Keratinocyte (primary cell): ENCODE measurements at regions not wholly inside any gene's neighbourhood (a gene's known extent, or its start where the extent isn't known, plus 50 kb on each side); places are given as distances from the start of the nearest gene placed in this dataset.

Experiments used
- DNase-seq: peaks from one replicate; pipeline ENCODE4 v3.0.0-alpha.2; 2011; ENCODE audit warnings: low read depth, missing footprints, low spot score
- FAIRE-seq: peaks from 2 replicates; lab custom pipeline; 2011; peaks lifted over from hg19 to GRCh38; lab: Jason Lieb, UNC
- H2AFZ ChIP-seq: 2 replicates; pipeline ENCODE4 v1.6.0; 2012; ENCODE audit warnings: low read length, control low read depth, inconsistent platforms; ENCODE audit not compliant: control insufficient read depth
- H3K27ac ChIP-seq: 2 replicates; pipeline ENCODE4 v1.5.1; 2011; ENCODE audit warnings: low read length; ENCODE audit not compliant: control insufficient read depth, insufficient read depth
- H3K27me3 ChIP-seq: 3 replicates; pipeline ENCODE4 v1.6.0; 2011; ENCODE audit warnings: low read length; ENCODE audit not compliant: control insufficient read depth, insufficient read depth; ENCODE audit errors: extremely low read depth
- H3K36me3 ChIP-seq, 2 experiments: 2 replicates in 1 of 2; 3 replicates in 1 of 2; pipeline ENCODE4 v1.5.1; 2011; ENCODE audit warnings: low read length in 2 of 2, mild to moderate bottlenecking in 1 of 2; ENCODE audit not compliant: control insufficient read depth in 2 of 2, insufficient read depth in 2 of 2; ENCODE audit errors: extremely low read depth in 1 of 2
- H3K4me1 ChIP-seq: 3 replicates; pipeline ENCODE4 v1.5.1; 2011; ENCODE audit warnings: low read length; ENCODE audit not compliant: control insufficient read depth, insufficient read depth; ENCODE audit errors: extremely low read depth
- H3K4me2 ChIP-seq: 3 replicates; pipeline ENCODE4 v1.6.0; 2011; ENCODE audit warnings: low read depth, low read length; ENCODE audit not compliant: control insufficient read depth, insufficient read depth; ENCODE audit errors: extremely low read depth
- H3K4me3 ChIP-seq, 3 experiments: fragments of 200-600 bp in 1 of 3; sonication (generic) in 1 of 3; 2 replicates in 2 of 3; 3 replicates in 1 of 3; pipeline ENCODE4 v1.5.1; 2011 to 2016; ENCODE audit warnings: low read length in 3 of 3, mild to moderate bottlenecking in 3 of 3, control low read depth in 2 of 3, inconsistent platforms in 1 of 3, low read depth in 1 of 3, mixed read lengths in 1 of 3, mixed run types in 1 of 3, moderate library complexity in 1 of 3; ENCODE audit not compliant: control insufficient read depth in 2 of 3, insufficient read depth in 2 of 3; ENCODE audit errors: extremely low read depth in 1 of 3
- H3K79me2 ChIP-seq: 2 replicates; pipeline ENCODE4 v1.6.0; 2012; ENCODE audit warnings: low read length; ENCODE audit not compliant: control insufficient read depth, insufficient read depth
- H3K9ac ChIP-seq: 3 replicates; pipeline ENCODE4 v1.6.0; 2011; ENCODE audit warnings: low read length; ENCODE audit not compliant: control insufficient read depth, insufficient read depth; ENCODE audit errors: extremely low read depth
- H3K9me1 ChIP-seq: 3 replicates; pipeline ENCODE4 v1.6.0; 2011; ENCODE audit warnings: low read length; ENCODE audit not compliant: control insufficient read depth, insufficient read depth; ENCODE audit errors: extremely low read depth
- H3K9me3 ChIP-seq: 2 replicates; pipeline ENCODE4 v1.5.1; 2012; ENCODE audit warnings: low read depth, low read length; ENCODE audit not compliant: control insufficient read depth
- H4K20me1 ChIP-seq: 3 replicates; pipeline ENCODE4 v1.6.0; 2011; ENCODE audit warnings: low read length; ENCODE audit not compliant: control insufficient read depth, insufficient read depth; ENCODE audit errors: extremely low read depth
- EZH2 ChIP-seq: IDR thresholded peaks from one replicate; pipeline ENCODE4 v1.6.1; 2012; ENCODE audit warnings: inconsistent platforms, mild to moderate bottlenecking, low read length, moderate library complexity
- dilution Hi-C: fragments of 300-500 bp; cut with MboI; formaldehyde crosslinking; loops from one replicate; pipeline ENCODE4 v1.7.0; 2020; ENCODE audit warnings: low sequenced_read_pairs; ENCODE audit not compliant: extremely low pct_ligation_motif_present
- TF ChIP-seq, protein P1 (sequence below), 3 experiments: IDR thresholded peaks in 1 of 3; conservative IDR thresholded peaks in 1 of 3; optimal IDR thresholded peaks in 1 of 3; 2 replicates in 2 of 3; 3 replicates in 1 of 3; pipeline versions ENCODE3 to v1.5.1; 2011; ENCODE audit warnings: low read length in 3 of 3, mild to moderate bottlenecking in 3 of 3, moderate library complexity in 2 of 3, control low read depth in 1 of 3, inconsistent platforms in 1 of 3; ENCODE audit not compliant: insufficient read depth in 2 of 3; ENCODE audit errors: extremely low read depth in 1 of 3

DNA sequence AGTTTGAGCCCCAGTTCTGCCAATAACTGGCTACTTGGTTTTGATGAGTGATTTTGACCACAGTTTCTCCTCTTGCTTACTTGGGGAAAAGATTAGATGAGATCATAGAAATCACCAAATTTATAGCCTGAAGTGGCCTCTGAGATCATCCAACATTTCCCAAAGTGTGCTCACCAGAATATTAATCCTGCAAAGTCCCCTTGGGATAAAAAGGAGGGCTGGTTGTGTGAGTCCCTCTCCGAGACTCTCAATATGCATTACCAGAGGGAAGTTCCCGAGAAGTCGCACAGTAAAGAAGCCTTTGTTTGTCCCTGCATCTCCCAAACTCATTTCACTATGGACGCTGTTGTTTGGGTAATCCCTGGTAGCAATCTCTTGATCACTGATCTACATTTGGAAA lies 88.4 kb upstream of the ADRA1B start:
- dilution Hi-C loops: no loop called here
- no peaks in the 10 kb centered on the region for H3K9me3 ChIP-seq
- H3K27me3 ChIP-seq: no peaks in the 10 kb centered on the region
- H3K4me3 ChIP-seq: no peak overlapping the region
- H3K36me3 ChIP-seq: no peaks in the 10 kb centered on the region
- no peak for TF ChIP-seq EZH2
- TF ChIP-seq, protein P1, sequence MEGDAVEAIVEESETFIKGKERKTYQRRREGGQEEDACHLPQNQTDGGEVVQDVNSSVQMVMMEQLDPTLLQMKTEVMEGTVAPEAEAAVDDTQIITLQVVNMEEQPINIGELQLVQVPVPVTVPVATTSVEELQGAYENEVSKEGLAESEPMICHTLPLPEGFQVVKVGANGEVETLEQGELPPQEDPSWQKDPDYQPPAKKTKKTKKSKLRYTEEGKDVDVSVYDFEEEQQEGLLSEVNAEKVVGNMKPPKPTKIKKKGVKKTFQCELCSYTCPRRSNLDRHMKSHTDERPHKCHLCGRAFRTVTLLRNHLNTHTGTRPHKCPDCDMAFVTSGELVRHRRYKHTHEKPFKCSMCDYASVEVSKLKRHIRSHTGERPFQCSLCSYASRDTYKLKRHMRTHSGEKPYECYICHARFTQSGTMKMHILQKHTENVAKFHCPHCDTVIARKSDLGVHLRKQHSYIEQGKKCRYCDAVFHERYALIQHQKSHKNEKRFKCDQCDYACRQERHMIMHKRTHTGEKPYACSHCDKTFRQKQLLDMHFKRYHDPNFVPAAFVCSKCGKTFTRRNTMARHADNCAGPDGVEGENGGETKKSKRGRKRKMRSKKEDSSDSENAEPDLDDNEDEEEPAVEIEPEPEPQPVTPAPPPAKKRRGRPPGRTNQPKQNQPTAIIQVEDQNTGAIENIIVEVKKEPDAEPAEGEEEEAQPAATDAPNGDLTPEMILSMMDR (optimal IDR thresholded peaks at IDR 0.05 in 1 of 3, IDR thresholded peaks at IDR 0.05 in 1 of 3, conservative IDR thresholded peaks at IDR 0.05 in 1 of 3; ENCODE audit: extremely low read depth in 1 of 3, insufficient read depth in 2 of 3, low read length in 3 of 3): no peak
- H3K79me2 ChIP-seq: no peaks in the 10 kb centered on the region
- no peaks in the 10 kb centered on the region for H4K20me1 ChIP-seq
- H3K4me1 ChIP-seq: peaks cover 28% of the 10 kb centered on the region
- FAIRE-seq: no peak
- no peak overlapping the region for H3K9ac ChIP-seq
- no peak overlapping the region for H3K4me2 ChIP-seq
- H3K27ac ChIP-seq: no peak overlapping the region
- H2AFZ ChIP-seq: no peak overlapping the region
- no peaks in the 10 kb centered on the region for H3K9me1 ChIP-seq
- DNase-seq: no peak

DNA sequence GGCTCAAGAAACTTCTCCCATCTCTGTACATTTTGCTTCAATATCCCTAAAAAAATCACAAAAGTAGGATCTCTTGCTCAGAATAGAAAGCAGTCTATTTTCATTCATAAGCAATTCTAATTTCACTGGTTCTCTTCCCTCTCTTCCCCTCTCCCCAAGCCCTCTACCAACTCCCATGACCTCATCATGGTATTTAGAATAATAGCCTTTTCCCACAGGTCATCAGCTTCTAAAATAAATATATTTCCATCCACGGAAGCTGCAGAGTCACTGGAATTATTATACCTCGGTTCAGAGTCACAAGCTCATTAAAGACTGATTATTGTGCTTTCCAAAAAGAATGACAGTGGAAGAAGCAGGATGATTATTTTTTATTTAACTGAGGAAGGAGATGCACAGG lies 84.2 kb upstream of the ADRA1B start:
- no peak overlapping the region for H3K4me2 ChIP-seq
- H3K4me3 ChIP-seq: no peak overlapping the region
- peaks cover 3% of the 10 kb centered on the region for H3K4me1 ChIP-seq
- no peak overlapping the region for H3K9ac ChIP-seq
- no peak overlapping the region for H2AFZ ChIP-seq
- no peaks in the 10 kb centered on the region for H4K20me1 ChIP-seq
- H3K9me3 ChIP-seq: no peaks in the 10 kb centered on the region
- TF ChIP-seq EZH2: no peak
- TF ChIP-seq, protein P1 (optimal IDR thresholded peaks at IDR 0.05 in 1 of 3, IDR thresholded peaks at IDR 0.05 in 1 of 3, conservative IDR thresholded peaks at IDR 0.05 in 1 of 3; ENCODE audit: extremely low read depth in 1 of 3, insufficient read depth in 2 of 3, low read length in 3 of 3): no peak
- dilution Hi-C loops: no loop called here
- no peaks in the 10 kb centered on the region for H3K79me2 ChIP-seq
- no peaks in the 10 kb centered on the region for H3K9me1 ChIP-seq
- no peak overlapping the region for H3K27ac ChIP-seq
- H3K27me3 ChIP-seq: no peaks in the 10 kb centered on the region
- H3K36me3 ChIP-seq: no peaks in the 10 kb centered on the region
- FAIRE-seq: no peak
- no peak for DNase-seq
